ENCODE measurements at regions not wholly inside any gene's neighbourhood (a gene's known extent, or its start where the extent isn't known, plus 50 kb on each side); places are given as distances from the start of the nearest gene placed in this dataset.

GRCh38 chr6:155890409-155890808, 434.8 kb upstream of the NOX3 start:
- ATAC-seq = no peak

GRCh38 chr6:155889410-155889809, 433.8 kb upstream of the NOX3 start:
- no peak for ATAC-seq

More at GRCh38 chr6:155890409-155890808, 434.8 kb upstream of the NOX3 start:
- TF ChIP-seq TOX (CRISPR knock-in tag; IDR thresholded peaks at IDR 0.05; ENCODE audit: borderline replicate concordance) = no peak
- TF ChIP-seq PATZ1 (CRISPR knock-in tag; IDR thresholded peaks at IDR 0.05; ENCODE audit: borderline replicate concordance) = no peak
- TF ChIP-seq ZNF70 (CRISPR knock-in tag; IDR thresholded peaks at IDR 0.05) = no peak
- no peak for TF ChIP-seq OSR1 (CRISPR knock-in tag; IDR thresholded peaks at IDR 0.05)
- TF ChIP-seq POU6F1 (CRISPR knock-in tag; IDR thresholded peaks at IDR 0.05; ENCODE audit: borderline replicate concordance, low read depth) = no peak
- no peak for TF ChIP-seq RARB (CRISPR knock-in tag; IDR thresholded peaks at IDR 0.05)
- TF ChIP-seq ESRRG (CRISPR knock-in tag; IDR thresholded peaks at IDR 0.05) = no peak
- TF ChIP-seq PPARA (CRISPR knock-in tag; IDR thresholded peaks at IDR 0.05; ENCODE audit: borderline replicate concordance) = no peak
- TF ChIP-seq CREB5 (CRISPR knock-in tag; IDR thresholded peaks at IDR 0.05; ENCODE audit: low read depth) = no peak
- no peak for TF ChIP-seq ZNF565 (CRISPR knock-in tag; conservative IDR thresholded peaks at IDR 0.05; ENCODE audit: low read depth)
- no peak for TF ChIP-seq ZC3H10 (CRISPR knock-in tag; IDR thresholded peaks at IDR 0.05)
- no peak for TF ChIP-seq BACH2 (CRISPR knock-in tag; IDR thresholded peaks at IDR 0.05; ENCODE audit: borderline replicate concordance)

More at GRCh38 chr6:155889410-155889809, 433.8 kb upstream of the NOX3 start:
- TF ChIP-seq ARNTL (CRISPR knock-in tag; IDR thresholded peaks at IDR 0.05; ENCODE audit: borderline replicate concordance, low read depth) = no peak
- TF ChIP-seq POU6F1 (CRISPR knock-in tag; IDR thresholded peaks at IDR 0.05; ENCODE audit: borderline replicate concordance, low read depth) = no peak
- no peak for TF ChIP-seq ISL1 (CRISPR knock-in tag; IDR thresholded peaks at IDR 0.05)
- no peak for TF ChIP-seq SNAI2 (CRISPR knock-in tag; IDR thresholded peaks at IDR 0.05)
- no peak for TF ChIP-seq ESRRG (CRISPR knock-in tag; IDR thresholded peaks at IDR 0.05)
- no peak for TF ChIP-seq ZNF565 (CRISPR knock-in tag; conservative IDR thresholded peaks at IDR 0.05; ENCODE audit: low read depth)
- TF ChIP-seq RARB (CRISPR knock-in tag; IDR thresholded peaks at IDR 0.05) = no peak
- no peak for TF ChIP-seq PATZ1 (CRISPR knock-in tag; IDR thresholded peaks at IDR 0.05; ENCODE audit: borderline replicate concordance)
- no peak for TF ChIP-seq ZC3H10 (CRISPR knock-in tag; IDR thresholded peaks at IDR 0.05)
- TF ChIP-seq TOX (CRISPR knock-in tag; IDR thresholded peaks at IDR 0.05; ENCODE audit: borderline replicate concordance) = no peak
- TF ChIP-seq TSHZ2 (CRISPR knock-in tag; IDR thresholded peaks at IDR 0.05) = no peak
